ENCODE measurements at regions not wholly inside any gene's neighbourhood (a gene's known extent, or its start where the extent isn't known, plus 50 kb on each side); places are given as distances from the start of the nearest gene placed in this dataset.

- no peaks in the 10 kb centered on the region for H3K79me2 ChIP-seq (ENCODE audit: control insufficient read depth, insufficient read depth, low read length)
- H2AFZ ChIP-seq (ENCODE audit: insufficient read depth, low read depth, low read length, poor library complexity, severe bottlenecking) = no peak overlapping the region
- ATAC-seq (ENCODE audit: low read depth) (no peak), DNase-seq (no peak)
- Mint-ChIP-seq H3K27me3 (no peaks in the 10 kb centered on the region), H3K4me3 (no peak overlapping the region), H3K9me3 (ENCODE audit: insufficient read depth) (peaks cover 3% of the 10 kb centered on the region), H3K4me1 (no peaks in the 10 kb centered on the region), H3K27ac (no peak overlapping the region)
- H3K36me3 ChIP-seq (replicated peaks in 1 of 2; ENCODE audit: control extremely low read depth in 1 of 2, control insufficient read depth in 1 of 2, extremely low read depth in 1 of 2, insufficient read depth in 2 of 2, low read length in 1 of 2) = no peaks in the 10 kb centered on the region
- H3K27me3 ChIP-seq (replicated peaks in 1 of 4; ENCODE audit: control extremely low read depth in 1 of 4, control insufficient read depth in 3 of 4, insufficient read depth in 4 of 4, low read length in 3 of 4) = no peaks in the 10 kb centered on the region
- POLR2A ChIA-PET = no interaction called here
- intact Hi-C loops (cut with micrococcal nuclease) = no loop called here
- TF ChIP-seq CTCF (IDR thresholded peaks at IDR 0.05) (no peak), EZH2 (IDR thresholded peaks at IDR 0.05; ENCODE audit: borderline replicate concordance, insufficient read depth, low read depth, low read length, poor library complexity, severe bottlenecking) (no peak)
- H3K4me2 ChIP-seq (replicated peaks; ENCODE audit: low read depth, low read length, poor library complexity, severe bottlenecking) = no peak overlapping the region
- no CpG with 5 or more reads among the region's 1 CpG for WGBS (ENCODE audit: insufficient coverage)
- CTCF ChIA-PET = no interaction called here
- H4K20me1 ChIP-seq (ENCODE audit: control insufficient read depth, insufficient read depth, low read length, poor library complexity, severe bottlenecking) = no peaks in the 10 kb centered on the region
- H3K4me1 ChIP-seq (ENCODE audit: control insufficient read depth in 2 of 2, insufficient read depth in 2 of 2, low read length in 2 of 2) = no peaks in the 10 kb centered on the region
- H3K9ac ChIP-seq (ENCODE audit: low read length) = no peak overlapping the region
- peaks cover 0 to 2% (median 0%) of the 10 kb centered on the region in 3 donors for H3K9me3 ChIP-seq (ENCODE audit: control extremely low read depth in 1 of 3, control insufficient read depth in 2 of 3, insufficient read depth in 1 of 3, low read length in 2 of 3)
- H3K27ac ChIP-seq (ENCODE audit: low read length in 2 of 2) = no peak overlapping the region
- no peak overlapping the region for H3K4me3 ChIP-seq (ENCODE audit: control extremely low read depth in 1 of 5, extremely low read depth in 1 of 5, insufficient read depth in 1 of 5, low read depth in 2 of 5, low read length in 4 of 5)
Measured at GRCh38 chr3:180467177-180467576, 134.8 kb upstream of the TTC14 start.

- no peaks in the 10 kb centered on the region for H4K20me1 ChIP-seq (ENCODE audit: control insufficient read depth, insufficient read depth, low read length, poor library complexity, severe bottlenecking)
- no peak overlapping the region for H3K27ac ChIP-seq (ENCODE audit: low read length in 2 of 2)
- H3K27me3 Mint-ChIP-seq = no peaks in the 10 kb centered on the region
- no peaks in the 10 kb centered on the region for H3K27me3 ChIP-seq (replicated peaks in 1 of 4; ENCODE audit: control extremely low read depth in 1 of 4, control insufficient read depth in 3 of 4, insufficient read depth in 4 of 4, low read length in 3 of 4)
- no peak overlapping the region for H3K4me3 Mint-ChIP-seq
- no peak for TF ChIP-seq CTCF (IDR thresholded peaks at IDR 0.05)
- TF ChIP-seq EZH2 (IDR thresholded peaks at IDR 0.05; ENCODE audit: borderline replicate concordance, insufficient read depth, low read depth, low read length, poor library complexity, severe bottlenecking) = no peak
- no peaks in the 10 kb centered on the region for H3K4me1 Mint-ChIP-seq
- DNase-seq (no peak), ATAC-seq (ENCODE audit: low read depth) (no peak)
- H3K9ac ChIP-seq (ENCODE audit: low read length) = no peak overlapping the region
- H3K9me3 Mint-ChIP-seq (ENCODE audit: insufficient read depth) = peaks cover 3% of the 10 kb centered on the region
- no peak overlapping the region for H3K27ac Mint-ChIP-seq
- H3K79me2 ChIP-seq (ENCODE audit: control insufficient read depth, insufficient read depth, low read length) = no peaks in the 10 kb centered on the region
- H2AFZ ChIP-seq (ENCODE audit: insufficient read depth, low read depth, low read length, poor library complexity, severe bottlenecking) = no peak overlapping the region
- WGBS (ENCODE audit: insufficient coverage) = 67% methylated on average over 1 of the region's 1 CpG
- H3K4me3 ChIP-seq (ENCODE audit: control extremely low read depth in 1 of 5, extremely low read depth in 1 of 5, insufficient read depth in 1 of 5, low read depth in 2 of 5, low read length in 4 of 5) = no peak overlapping the region
- no peaks in the 10 kb centered on the region for H3K36me3 ChIP-seq (replicated peaks in 1 of 2; ENCODE audit: control extremely low read depth in 1 of 2, control insufficient read depth in 1 of 2, extremely low read depth in 1 of 2, insufficient read depth in 2 of 2, low read length in 1 of 2)
- CTCF ChIA-PET = no interaction called here
- H3K4me1 ChIP-seq (ENCODE audit: control insufficient read depth in 2 of 2, insufficient read depth in 2 of 2, low read length in 2 of 2) = no peaks in the 10 kb centered on the region
- POLR2A ChIA-PET = no interaction called here
- H3K4me2 ChIP-seq (replicated peaks; ENCODE audit: low read depth, low read length, poor library complexity, severe bottlenecking) = no peak overlapping the region
- intact Hi-C loops (cut with micrococcal nuclease) = no loop called here
- no peaks in the 10 kb centered on the region for H3K9me3 ChIP-seq (ENCODE audit: control extremely low read depth in 1 of 3, control insufficient read depth in 2 of 3, insufficient read depth in 1 of 3, low read length in 2 of 3)
Measured at GRCh38 chr3:180469149-180469548, 132.8 kb upstream of the TTC14 start.
